GM21825 (cell line): ENCODE measurements at regions not wholly inside any gene's neighbourhood (a gene's known extent, or its start where the extent isn't known, plus 50 kb on each side); places are given as distances from the start of the nearest gene placed in this dataset.
"Not testable (repeated sequence)": the region's sequence is repeated elsewhere in the genome, so short reads cannot be mapped to it uniquely, and the experiment has no call there.

ENCODE experiments used
- ATAC-seq: cut with Tn5 transposase; IDR thresholded peaks from one replicate; pipeline ENCODE4 v1.9.1; 2021; ENCODE audit warnings: mild to moderate bottlenecking, moderate library complexity; ENCODE audit not compliant: unreplicated experiment

- ATAC-seq, result not testable (repeated sequence)
Measured at GRCh38 chr6:4725136-4725760, 51.0 kb upstream of the CDYL start.

- ATAC-seq, result not testable (repeated sequence)
Measured at GRCh38 chr6:4724727-4725126, 51.5 kb upstream of the CDYL start.

- no peak for ATAC-seq
Measured at GRCh38 chr6:4723383-4723782, 52.8 kb upstream of the CDYL start.

- ATAC-seq, result not testable (repeated sequence)
Measured at GRCh38 chr6:4721368-4721767, 54.8 kb upstream of the CDYL start.

GRCh38 chr6:4719491-4719890, 56.7 kb upstream of the CDYL start:
- no peak for ATAC-seq

- ATAC-seq, result no peak
Measured at GRCh38 chr6:4717856-4718255, 58.3 kb upstream of the CDYL start.

- ATAC-seq, result no peak
Measured at GRCh38 chr6:4717124-4717523, 59.1 kb upstream of the CDYL start.

- no peak for ATAC-seq
Measured at GRCh38 chr6:4714961-4715501, 61.2 kb upstream of the CDYL start.

- no peak for ATAC-seq
Measured at GRCh38 chr6:4712291-4712690, 63.9 kb upstream of the CDYL start.

GRCh38 chr6:4707011-4707410, 69.2 kb upstream of the CDYL start:
- no peak for ATAC-seq

- ATAC-seq, result no peak
Measured at GRCh38 chr6:4705809-4706208, 70.4 kb upstream of the CDYL start.

- no peak for ATAC-seq
Measured at GRCh38 chr6:4703382-4703781, 72.8 kb upstream of the CDYL start.

GRCh38 chr6:4698901-4699659, 77.1 kb upstream of the CDYL start:
- no peak for ATAC-seq

GRCh38 chr6:4693173-4693970, 82.8 kb upstream of the CDYL start:
- ATAC-seq, result no peak

- no peak for ATAC-seq
Measured at GRCh38 chr6:4692664-4693063, 83.5 kb upstream of the CDYL start.

- no peak for ATAC-seq
Measured at GRCh38 chr6:4687989-4688947, 87.9 kb upstream of the CDYL start.

- no peak for ATAC-seq
Measured at GRCh38 chr6:4687656-4687988, 88.6 kb upstream of the CDYL start.

- ATAC-seq, result no peak
Measured at GRCh38 chr6:4682431-4683097, 93.6 kb upstream of the CDYL start.

GRCh38 chr6:4678506-4679300, 97.5 kb upstream of the CDYL start:
- ATAC-seq, result no peak
